Neural cell (in vitro differentiated cells): ENCODE measurements at regions not wholly inside any gene's neighbourhood (a gene's known extent, or its start where the extent isn't known, plus 50 kb on each side); places are given as distances from the start of the nearest gene placed in this dataset.
"Not testable (repeated sequence)": the region's sequence is repeated elsewhere in the genome, so short reads cannot be mapped to it uniquely, and the experiment has no call there.

ENCODE experiments used
- CTCF ChIP-seq: fragments of 450-650 bp; IDR thresholded peaks from 2 replicates; pipeline ENCODE4 v1.5.1; 2014; ENCODE audit warnings: antibody characterized with exemption, mild to moderate bottlenecking, moderate library complexity; ENCODE audit not compliant: poor library complexity, severe bottlenecking
- POLR2AphosphoS5 ChIP-seq: IDR thresholded peaks from 2 replicates; pipeline ENCODE4 v1.6.1; 2012
- RAD21 ChIP-seq: fragments of 450-650 bp; conservative IDR thresholded peaks from 2 replicates; pipeline ENCODE4 v1.6.1; 2014; ENCODE audit warnings: antibody characterized with exemption, mild to moderate bottlenecking, moderate library complexity

GRCh38 chrX:95549552-95549951, 1135.1 kb upstream of the DIAPH2 start:
- not testable (repeated sequence) for TF ChIP-seq CTCF, POLR2AphosphoS5, RAD21
